ENCODE measurements at regions not wholly inside any gene's neighbourhood (a gene's known extent, or its start where the extent isn't known, plus 50 kb on each side); places are given as distances from the start of the nearest gene placed in this dataset.

GRCh38 chr18:77632758-77633157 is 383.1 kb downstream of the GALR1 start:
- no peak for TF ChIP-seq CTCF (IDR thresholded peaks at IDR 0.05; ENCODE audit: poor library complexity, severe bottlenecking)
- no peak for TF ChIP-seq REST (IDR thresholded peaks at IDR 0.05; ENCODE audit: borderline replicate concordance)
- TF ChIP-seq POLR2AphosphoS5 (IDR thresholded peaks at IDR 0.05) = no peak
- no peak for TF ChIP-seq MXI1 (conservative IDR thresholded peaks at IDR 0.05; ENCODE audit: poor library complexity, severe bottlenecking)
- no peak for TF ChIP-seq EP300 (conservative IDR thresholded peaks at IDR 0.05; ENCODE audit: poor library complexity, severe bottlenecking)
- no peak for TF ChIP-seq RAD21 (conservative IDR thresholded peaks at IDR 0.05)
- TF ChIP-seq EZH2 (IDR thresholded peaks at IDR 0.05; ENCODE audit: borderline replicate concordance, insufficient read depth, low read length, poor library complexity, severe bottlenecking) = no peak
- no peak for TF ChIP-seq TAF1 (IDR thresholded peaks at IDR 0.05; ENCODE audit: low read depth)
- TF ChIP-seq SMC3 (conservative IDR thresholded peaks at IDR 0.05; ENCODE audit: poor library complexity) = no peak
- Histone ChIP-seq H3K27ac (ENCODE audit: low read length) (no peak overlapping the region), H4K20me1 (ENCODE audit: insufficient read depth) (no peaks in the 10 kb centered on the region), H3K27me3 (ENCODE audit: insufficient read depth, low read depth, low read length) (no peaks in the 10 kb centered on the region), H3K36me3 (ENCODE audit: insufficient read depth, low read length) (no peaks in the 10 kb centered on the region), H3K4me3 (ENCODE audit: low read length) (no peak overlapping the region), H3F3A (ENCODE audit: insufficient read depth, low read length, poor library complexity, severe bottlenecking) (no peaks in the 10 kb centered on the region), H3K79me2 (replicated peaks; ENCODE audit: insufficient read depth, low read length) (no peaks in the 10 kb centered on the region), H3K4me2 (ENCODE audit: low read length) (no peak overlapping the region), H3K9me2 (ENCODE audit: insufficient read depth, low read length) (no peaks in the 10 kb centered on the region), H3K9me3 (ENCODE audit: low read length) (no peaks in the 10 kb centered on the region), H2AFZ (ENCODE audit: low read depth, low read length) (no peak overlapping the region), H3K9ac (ENCODE audit: low read length) (no peak overlapping the region)

GRCh38 chr18:77634494-77634893 is 384.8 kb downstream of the GALR1 start:
- Histone ChIP-seq H3F3A (ENCODE audit: insufficient read depth, low read length, poor library complexity, severe bottlenecking) (no peaks in the 10 kb centered on the region), H3K27me3 (ENCODE audit: insufficient read depth, low read depth, low read length) (no peaks in the 10 kb centered on the region), H3K27ac (ENCODE audit: low read length) (no peak overlapping the region), H3K79me2 (replicated peaks; ENCODE audit: insufficient read depth, low read length) (no peaks in the 10 kb centered on the region), H2AFZ (ENCODE audit: low read depth, low read length) (peak overlapping the region; percentile 3), H3K4me3 (ENCODE audit: low read length) (no peak overlapping the region), H3K4me2 (ENCODE audit: low read length) (no peak overlapping the region), H3K9me2 (ENCODE audit: insufficient read depth, low read length) (no peaks in the 10 kb centered on the region), H4K20me1 (ENCODE audit: insufficient read depth) (no peaks in the 10 kb centered on the region), H3K9ac (ENCODE audit: low read length) (no peak overlapping the region), H3K36me3 (ENCODE audit: insufficient read depth, low read length) (no peaks in the 10 kb centered on the region), H3K9me3 (ENCODE audit: low read length) (no peaks in the 10 kb centered on the region)
- TF ChIP-seq EP300 (conservative IDR thresholded peaks at IDR 0.05; ENCODE audit: poor library complexity, severe bottlenecking) = peak; percentile 62
- TF ChIP-seq POLR2AphosphoS5 (IDR thresholded peaks at IDR 0.05) = peak; percentile 31
- TF ChIP-seq SMC3 (conservative IDR thresholded peaks at IDR 0.05; ENCODE audit: poor library complexity) = no peak
- TF ChIP-seq CTCF (IDR thresholded peaks at IDR 0.05; ENCODE audit: poor library complexity, severe bottlenecking) = no peak
- peak; percentile 84 for TF ChIP-seq REST (IDR thresholded peaks at IDR 0.05; ENCODE audit: borderline replicate concordance)
- no peak for TF ChIP-seq TAF1 (IDR thresholded peaks at IDR 0.05; ENCODE audit: low read depth)
- no peak for TF ChIP-seq RAD21 (conservative IDR thresholded peaks at IDR 0.05)
